Esophagus squamous epithelium (tissue), 5 donors: ENCODE measurements at regions not wholly inside any gene's neighbourhood (a gene's known extent, or its start where the extent isn't known, plus 50 kb on each side); places are given as distances from the start of the nearest gene placed in this dataset.

ENCODE experiments used
- DNase-seq: peaks from one replicate; lab custom pipeline; 2025; lab: John Stamatoyannopoulos, UW
- H3K27ac ChIP-seq, 4 donors: fragments of 200-600 bp; sonication (generic); one replicate each; pipeline ENCODE4 v1.5.1; 2016 to 2019; ENCODE audit warnings: mild to moderate bottlenecking in 1 of 4
- H3K27me3 ChIP-seq, 4 donors: fragments of 200-600 bp; sonication (generic); 1 replicate in 3 of 4; 2 replicates in 1 of 4; pipeline versions ENCODE4 v1.5.1 to v1.6.0; 2017 to 2021; ENCODE audit warnings: antibody characterized with exemption in 1 of 4
- H3K36me3 ChIP-seq, 3 donors: fragments of 200-600 bp; sonication (generic); one replicate each; pipeline ENCODE4 v1.5.1; 2016 to 2019
- H3K4me1 ChIP-seq, 3 donors: fragments of 200-600 bp; sonication (generic); one replicate each; pipeline ENCODE4 v1.5.1; 2017 to 2019
- H3K4me3 ChIP-seq, 4 donors: fragments of 200-600 bp; sonication (generic); 1 replicate in 3 of 4; 2 replicates in 1 of 4; pipeline ENCODE4 v1.5.1; 2016 to 2019; ENCODE audit warnings: mild to moderate bottlenecking in 2 of 4, moderate library complexity in 1 of 4
- H3K9me3 ChIP-seq, 3 donors: fragments of 200-600 bp; sonication (generic); one replicate each; pipeline ENCODE4 v1.5.1; 2016 to 2019
- POLR2A ChIP-seq, 4 donors: fragments of 450-650 bp; IDR thresholded peaks; one replicate each; pipeline ENCODE4 v1.6.1; 2017; ENCODE audit warnings: antibody characterized with exemption in 4 of 4, mild to moderate bottlenecking in 4 of 4, moderate library complexity in 3 of 4
- WGBS, 2 donors: methylation state at CpG; one replicate each; pipeline ENCODE4 v1.1.5; 2018; 5-methylcytosine and 5-hydroxymethylcytosine counted together
- intact Hi-C: fragments of 100-400 bp; cut with DNase I; formaldehyde crosslinking; loops from one replicate; pipeline ENCODE4 v1.15.0; 2022
- TF ChIP-seq, protein P1 (sequence below), 6 experiments: fragments of 450-650 bp in 4 of 6; fragments of 200-600 bp in 2 of 6; sonication (generic) in 2 of 6; IDR thresholded peaks; one replicate each; pipeline ENCODE4 v1.5.1; 2016 to 2019; ENCODE audit warnings: antibody characterized with exemption in 6 of 6, mild to moderate bottlenecking in 4 of 6, moderate library complexity in 4 of 6
- donor health status: DM: yes; HTN: yes; CAD: no.

DNA sequence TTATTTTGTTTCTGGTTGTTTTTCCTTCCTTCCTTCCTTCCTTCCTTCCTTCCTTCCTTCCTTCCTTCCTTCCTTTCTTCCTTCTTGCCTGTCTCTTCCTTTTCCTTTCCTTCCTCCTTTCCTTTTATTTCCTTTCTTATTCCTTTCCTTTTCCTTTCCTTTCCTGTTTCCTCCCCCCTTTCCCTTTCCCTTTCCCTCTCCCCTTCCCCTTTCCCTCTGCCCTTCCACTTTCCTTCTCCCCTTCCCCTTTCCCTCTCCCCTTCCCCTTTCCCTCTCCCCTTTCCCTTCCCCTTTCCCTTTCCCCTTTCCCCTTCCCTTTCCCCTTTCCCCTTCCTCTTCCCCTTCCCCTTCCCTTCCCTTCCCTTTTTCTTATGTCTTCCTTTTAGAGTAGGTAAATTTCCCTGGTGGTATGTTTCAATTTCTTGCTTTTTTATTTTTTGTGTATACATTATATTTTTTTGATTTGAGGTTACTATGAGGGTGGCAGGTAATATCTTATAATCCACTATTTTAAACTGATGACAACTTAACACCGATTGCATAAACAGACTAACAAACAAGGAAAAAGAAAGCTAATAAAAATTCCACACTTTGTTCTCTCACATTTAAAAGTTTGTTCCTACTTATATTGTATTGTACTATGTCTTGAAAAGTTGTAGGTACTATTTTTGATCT, 311.0 kb upstream of the FSHR start:
- no peaks in the 10 kb centered on the region for H3K27me3 ChIP-seq
- no peaks in the 10 kb centered on the region for H3K9me3 ChIP-seq
- H3K4me1 ChIP-seq = no peaks in the 10 kb centered on the region
- no peak for DNase-seq
- H3K4me3 ChIP-seq = no peak overlapping the region
- H3K27ac ChIP-seq = no peak overlapping the region
- whole genome bisulfite sequencing, 2 donors = 74 to 83% methylated on average over 1 of the region's 1 CpG
- H3K36me3 ChIP-seq = no peaks in the 10 kb centered on the region
- TF ChIP-seq, protein P1, sequence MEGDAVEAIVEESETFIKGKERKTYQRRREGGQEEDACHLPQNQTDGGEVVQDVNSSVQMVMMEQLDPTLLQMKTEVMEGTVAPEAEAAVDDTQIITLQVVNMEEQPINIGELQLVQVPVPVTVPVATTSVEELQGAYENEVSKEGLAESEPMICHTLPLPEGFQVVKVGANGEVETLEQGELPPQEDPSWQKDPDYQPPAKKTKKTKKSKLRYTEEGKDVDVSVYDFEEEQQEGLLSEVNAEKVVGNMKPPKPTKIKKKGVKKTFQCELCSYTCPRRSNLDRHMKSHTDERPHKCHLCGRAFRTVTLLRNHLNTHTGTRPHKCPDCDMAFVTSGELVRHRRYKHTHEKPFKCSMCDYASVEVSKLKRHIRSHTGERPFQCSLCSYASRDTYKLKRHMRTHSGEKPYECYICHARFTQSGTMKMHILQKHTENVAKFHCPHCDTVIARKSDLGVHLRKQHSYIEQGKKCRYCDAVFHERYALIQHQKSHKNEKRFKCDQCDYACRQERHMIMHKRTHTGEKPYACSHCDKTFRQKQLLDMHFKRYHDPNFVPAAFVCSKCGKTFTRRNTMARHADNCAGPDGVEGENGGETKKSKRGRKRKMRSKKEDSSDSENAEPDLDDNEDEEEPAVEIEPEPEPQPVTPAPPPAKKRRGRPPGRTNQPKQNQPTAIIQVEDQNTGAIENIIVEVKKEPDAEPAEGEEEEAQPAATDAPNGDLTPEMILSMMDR (IDR thresholded peaks at IDR 0.05) = no peak
- TF ChIP-seq POLR2A (IDR thresholded peaks at IDR 0.05) = no peak
- intact Hi-C loops = no loop called here

DNA sequence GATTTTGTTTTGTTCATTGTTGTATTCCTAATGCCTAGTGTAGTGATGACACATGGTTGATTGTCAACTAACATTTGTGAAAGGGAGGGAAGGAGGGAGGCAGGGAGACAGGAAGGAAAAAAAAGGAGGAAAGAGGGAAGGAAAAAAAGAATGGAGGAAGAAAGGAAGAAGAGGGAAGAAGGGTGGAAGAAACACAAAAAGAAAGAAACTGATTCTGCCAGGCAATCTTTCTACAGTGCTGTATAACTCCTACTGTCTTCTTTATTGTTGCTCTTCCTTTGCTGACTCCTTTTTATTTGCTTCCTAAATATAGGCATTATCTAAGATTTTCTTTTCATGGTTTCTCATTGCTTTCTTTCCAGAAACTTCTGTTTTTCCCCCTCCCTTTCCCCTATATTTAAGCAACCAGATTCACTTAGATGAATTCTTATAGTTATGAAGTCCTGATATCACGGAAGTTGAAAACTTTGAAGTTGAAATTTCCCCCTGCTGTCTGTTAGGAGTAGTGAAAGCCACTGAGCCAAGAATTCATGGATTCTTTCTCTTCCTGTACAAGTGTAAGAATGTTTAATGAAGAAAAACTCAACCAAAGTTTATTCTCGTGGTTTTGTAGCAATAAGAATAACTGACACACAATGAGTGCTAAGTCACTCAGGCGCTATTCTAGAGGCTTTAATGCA, 305.1 kb upstream of the FSHR start:
- TF ChIP-seq POLR2A (IDR thresholded peaks at IDR 0.05) = no peak
- TF ChIP-seq, protein P1 (IDR thresholded peaks at IDR 0.05) = no peak
- WGBS, 2 donors = 64 to 67% methylated on average over 3 of the region's 3 CpGs
- no peaks in the 10 kb centered on the region for H3K9me3 ChIP-seq
- no peak for DNase-seq
- H3K27ac ChIP-seq = no peak overlapping the region
- intact Hi-C loops = no loop called here
- H3K36me3 ChIP-seq = no peaks in the 10 kb centered on the region
- no peaks in the 10 kb centered on the region for H3K27me3 ChIP-seq
- H3K4me3 ChIP-seq = no peak overlapping the region
- no peaks in the 10 kb centered on the region for H3K4me1 ChIP-seq

DNA sequence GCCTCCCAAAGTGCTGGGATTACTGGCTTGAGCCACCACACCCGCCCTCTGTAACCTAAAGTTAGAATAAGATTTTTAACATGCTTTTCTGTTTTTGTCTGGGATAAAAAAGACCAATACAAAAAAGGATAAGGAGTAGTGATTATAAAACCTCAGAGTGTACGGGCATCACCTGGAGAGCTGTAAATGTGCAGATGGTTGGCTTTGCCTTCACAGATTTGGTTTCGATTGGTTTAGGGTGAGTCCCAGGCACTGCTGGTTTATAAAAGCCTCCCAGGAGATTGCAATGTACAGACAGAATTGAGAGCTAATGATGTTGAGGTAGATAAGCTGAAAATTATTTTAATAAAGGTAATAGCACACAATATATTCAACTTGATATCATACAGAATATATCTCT, 289.7 kb upstream of the FSHR start:
- Histone ChIP-seq H3K27ac (no peak overlapping the region), H3K4me3 (no peak overlapping the region), H3K4me1 (no peaks in the 10 kb centered on the region), H3K9me3 (no peaks in the 10 kb centered on the region), H3K27me3 (no peaks in the 10 kb centered on the region), H3K36me3 (no peaks in the 10 kb centered on the region)
- no peak for TF ChIP-seq POLR2A (IDR thresholded peaks at IDR 0.05)
- TF ChIP-seq, protein P1 (IDR thresholded peaks at IDR 0.05) = no peak
- intact Hi-C loops = no loop called here
- DNase-seq = no peak
- 66 to 70% methylated on average over 3 of the region's 3 CpGs for WGBS, 2 donors

DNA sequence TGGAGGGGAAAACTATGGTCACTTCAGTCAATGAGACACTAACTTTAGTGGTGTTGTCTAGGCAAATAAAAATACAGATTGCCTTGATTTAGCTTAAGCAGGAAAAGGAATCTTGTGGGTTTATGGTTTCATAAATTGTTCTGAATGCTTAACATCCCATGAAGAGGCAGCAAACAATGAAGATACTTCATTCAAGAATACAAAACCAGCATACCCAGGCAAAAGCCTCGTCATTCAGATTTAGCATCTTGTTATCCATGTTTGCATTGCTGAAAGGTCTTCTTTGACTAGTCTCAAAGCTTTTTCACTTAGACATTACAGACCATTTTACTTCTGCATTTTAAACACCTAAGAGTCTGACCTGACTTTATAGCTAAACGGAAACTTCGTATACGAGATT, 272.7 kb upstream of the FSHR start:
- Histone ChIP-seq H3K4me1 (no peaks in the 10 kb centered on the region), H3K27me3 (no peaks in the 10 kb centered on the region), H3K27ac (no peak overlapping the region), H3K9me3 (no peaks in the 10 kb centered on the region), H3K36me3 (no peaks in the 10 kb centered on the region), H3K4me3 (no peak overlapping the region)
- no peak for TF ChIP-seq POLR2A (IDR thresholded peaks at IDR 0.05)
- TF ChIP-seq, protein P1 (IDR thresholded peaks at IDR 0.05) = no peak
- DNase-seq = no peak
- WGBS, 2 donors = 44% methylated on average over 4 of the region's 4 CpGs
- intact Hi-C loops = no loop called here

DNA sequence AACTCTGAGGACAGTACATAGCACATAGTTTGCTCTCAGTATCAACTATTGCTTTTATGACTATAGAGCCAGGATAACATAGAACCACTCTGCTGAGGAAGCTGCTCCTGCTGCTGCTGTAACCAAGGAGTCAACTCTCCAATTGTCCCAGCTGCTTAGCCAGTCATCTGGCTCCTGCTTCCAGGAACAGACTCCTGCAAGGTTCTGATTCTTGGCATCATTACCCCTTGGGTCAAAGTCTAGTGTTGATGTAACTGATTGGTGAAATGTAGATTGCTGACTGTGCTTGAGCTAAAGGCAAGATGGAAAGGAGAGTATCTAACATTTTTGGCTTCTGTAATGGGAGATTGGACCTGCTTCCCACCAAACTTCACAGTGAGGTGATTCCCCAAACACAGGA, 261.9 kb upstream of the FSHR start:
- no peak for DNase-seq
- Histone ChIP-seq H3K27ac (no peak overlapping the region), H3K36me3 (no peaks in the 10 kb centered on the region), H3K4me3 (no peak overlapping the region), H3K27me3 (no peaks in the 10 kb centered on the region), H3K4me1 (no peaks in the 10 kb centered on the region), H3K9me3 (no peaks in the 10 kb centered on the region)
- intact Hi-C loops = no loop called here
- TF ChIP-seq POLR2A (IDR thresholded peaks at IDR 0.05) = no peak
- TF ChIP-seq, protein P1 (IDR thresholded peaks at IDR 0.05) = no peak
